ENCODE measurements at regions not wholly inside any gene's neighbourhood (a gene's known extent, or its start where the extent isn't known, plus 50 kb on each side); places are given as distances from the start of the nearest gene placed in this dataset.

GRCh38 chr14:30257946-30258661 is 300.9 kb upstream of the G2E3 start:
- no peak for TF ChIP-seq CTCF (IDR thresholded peaks at IDR 0.05)
- no peak for TF ChIP-seq EZH2 (IDR thresholded peaks at IDR 0.05)
- TF ChIP-seq EZH2phosphoT487 (IDR thresholded peaks at IDR 0.05), result no peak

All from neural progenitor cell (in vitro differentiated cells).